Heart right ventricle (tissue), 16 donors: ENCODE measurements at regions not wholly inside any gene's neighbourhood (a gene's known extent, or its start where the extent isn't known, plus 50 kb on each side); places are given as distances from the start of the nearest gene placed in this dataset.

Experiments used
- ATAC-seq, 8 donors: fragments of 200-7000 bp; cut with Tn5 transposase; one replicate each; pipeline ENCODE4 v1.9.1; 2020; ENCODE audit warnings: mild to moderate bottlenecking in 8 of 8, moderate library complexity in 8 of 8, moderate number of reproducible peaks in 1 of 8
- DNase-seq, 2 donors: peaks; one replicate each; pipeline ENCODE4 v3.0.0-alpha.2; 2020
- H3K27ac ChIP-seq, 10 donors: fragments of 200-600 bp; sonication (generic) in 2 of 10; one replicate each; pipeline versions ENCODE4 v1.5.0 to v1.8.0; 2020 to 2022; ENCODE audit warnings: mild to moderate bottlenecking in 3 of 10
- H3K27me3 ChIP-seq, 7 donors: fragments of 200-600 bp; one replicate each; pipeline ENCODE4 v1.8.0; 2021 to 2022; ENCODE audit warnings: mild to moderate bottlenecking in 2 of 7
- H3K36me3 ChIP-seq, 9 donors: fragments of 200-600 bp; sonication (generic) in 1 of 9; one replicate each; pipeline versions ENCODE4 v1.5.0 to v1.8.0; 2020 to 2022; ENCODE audit warnings: mild to moderate bottlenecking in 2 of 9
- H3K4me1 ChIP-seq, 9 donors: fragments of 200-600 bp; sonication (generic) in 1 of 9; one replicate each; pipeline versions ENCODE4 v1.5.0 to v1.8.0; 2020 to 2022; ENCODE audit warnings: mild to moderate bottlenecking in 4 of 9
- H3K4me3 ChIP-seq, 10 donors: fragments of 200-600 bp; sonication (generic) in 2 of 10; one replicate each; pipeline versions ENCODE4 v1.5.0 to v1.8.0; 2020 to 2022; ENCODE audit warnings: mild to moderate bottlenecking in 7 of 10, moderate library complexity in 2 of 10
- H3K9me3 ChIP-seq, 11 donors: fragments of 200-600 bp in 10 of 11; sonication (generic) in 2 of 11; one replicate each; pipeline versions ENCODE4 v1.5.0 to v1.8.0; 2013 to 2022; ENCODE audit warnings: mild to moderate bottlenecking in 2 of 11, control low read depth in 1 of 11, moderate library complexity in 1 of 11
- CTCF ChIP-seq, 9 donors: fragments of 200-600 bp; sonication (generic) in 2 of 9; IDR thresholded peaks; one replicate each; pipeline versions ENCODE4 v1.5.0 to v1.8.0; 2021 to 2022; ENCODE audit warnings: antibody characterized with exemption in 9 of 9, mild to moderate bottlenecking in 5 of 9, moderate library complexity in 1 of 9
- WGBS, 2 donors: extraction: QIAGEN DNeasy Blood & Tissue Kit; methylation state at CpG; one replicate each; pipeline ENCODE4 v1.1.7; 2013; ENCODE audit warnings: inconsistent platforms in 1 of 2; 5-methylcytosine and 5-hydroxymethylcytosine counted together
- intact Hi-C, 10 donors: fragments of 100-400 bp; cut with DNase I; formaldehyde crosslinking; loops; one replicate each; pipeline versions ENCODE4 v1.11.1 to v1.14.2; 2022
- donor health status: Arrhythmogenic right ventricular cardiomyopathy.
- donor health status: ischemic (EF 13 %, LVEDD 7.1; RV severe dilation, severe dysfunction).
- donor health status: healthy with polysubstance abuse.
- donor health status: DM: no; HTN: yes; CAD: no.
- donor health status: DM: no; HTN: no; CAD: no.
- donor health status: ischemic (EF 25% LVEDD 6.9; RV normal size, moderate dysfunction).
- donor health status: ischemic (EF 25% LVEDD 5.7; RV mildly dilated, moderate dysfunction).
- donor health status: healthy.
- donor health status: DM: yes; HTN: yes; CAD: no.
- donor health status: Ischemic cardiomyopathy.
- donor health status: ischemic (EF 35%, LVEDD 5.7; RV mildly dilated, moderate dysfunction).
- donor health status: nonischemic (EF 11% LVEDD 7.7; RV severe dilation, severe dysfunction).
- donor health status: DM: yes; HTN: yes; CAD: no.
- donor health status: PGD.
- donor health status: ischemic (EF 29% LVEDD 5.4; RV normal size, mild dysfunction).
- donor health status: nonischemic (EF 23%, LVEDD 6.1; RV moderate dilation, normal function).

GRCh38 chr16:51012396-51012795 is 138.7 kb downstream of the SALL1 start:
- Histone ChIP-seq H3K4me3 (no peak overlapping the region), H3K4me1 (no peaks in the 10 kb centered on the region), H3K9me3 (peaks cover 0 to 29% (median 0%) of the 10 kb centered on the region in 11 donors), H3K36me3 (no peaks in the 10 kb centered on the region), H3K27me3 (peaks cover 0 to 13% (median 0%) of the 10 kb centered on the region in 7 donors), H3K27ac (no peak overlapping the region)
- 20 to 29% methylated on average over 4 of the region's 4 CpGs for whole genome bisulfite sequencing, 2 donors
- DNase-seq (no peak), ATAC-seq (no peak)
- intact Hi-C loops = no loop called here
- TF ChIP-seq CTCF (IDR thresholded peaks at IDR 0.05) = no peak

- TF ChIP-seq CTCF (IDR thresholded peaks at IDR 0.05) = no peak
- Histone ChIP-seq H3K36me3 (no peaks in the 10 kb centered on the region), H3K4me3 (no peak overlapping the region), H3K27me3 (peaks cover 0 to 8% (median 0%) of the 10 kb centered on the region in 7 donors), H3K9me3 (peaks cover 0 to 30% (median 0%) of the 10 kb centered on the region in 11 donors), H3K4me1 (no peaks in the 10 kb centered on the region), H3K27ac (no peak overlapping the region)
- ATAC-seq = no peak
- no peak for DNase-seq
- intact Hi-C loops = no loop called here
- WGBS, 2 donors = 59% methylated on average over 4 of the region's 4 CpGs
Observed at GRCh38 chr16:51010817-51011216, 140.3 kb downstream of the SALL1 start.

GRCh38 chr16:51009813-51010212 is 141.3 kb downstream of the SALL1 start:
- H3K27ac ChIP-seq = no peak overlapping the region
- no peak overlapping the region for H3K4me3 ChIP-seq
- DNase-seq (no peak), ATAC-seq (no peak)
- no peaks in the 10 kb centered on the region for H3K36me3 ChIP-seq
- peaks cover 0 to 30% (median 0%) of the 10 kb centered on the region in 11 donors for H3K9me3 ChIP-seq
- H3K4me1 ChIP-seq = no peaks in the 10 kb centered on the region
- intact Hi-C loops = loop anchor here in 1 of 10 donors (10.0 kb wide), 1 partner anchor 55 kb away; no protein-coding TSS in a partner anchor
- H3K27me3 ChIP-seq = no peaks in the 10 kb centered on the region
- no peak for TF ChIP-seq CTCF (IDR thresholded peaks at IDR 0.05)

GRCh38 chr16:51009359-51009758 is 141.7 kb downstream of the SALL1 start:
- H3K36me3 ChIP-seq = no peaks in the 10 kb centered on the region
- 81 to 86% methylated on average over 3 of the region's 3 CpGs for WGBS, 2 donors
- TF ChIP-seq CTCF (IDR thresholded peaks at IDR 0.05) = no peak
- no peak for ATAC-seq
- H3K4me3 ChIP-seq = no peak overlapping the region
- no peaks in the 10 kb centered on the region for H3K4me1 ChIP-seq
- no peak for DNase-seq
- intact Hi-C loops = loop anchor here in 1 of 10 donors (10.0 kb wide), 1 partner anchor 55 kb away; no protein-coding TSS in a partner anchor
- H3K9me3 ChIP-seq = peaks cover 0 to 30% (median 0%) of the 10 kb centered on the region in 11 donors
- H3K27ac ChIP-seq = no peak overlapping the region
- H3K27me3 ChIP-seq = no peaks in the 10 kb centered on the region
